GM19351 (cell line): ENCODE measurements at regions not wholly inside any gene's neighbourhood (a gene's known extent, or its start where the extent isn't known, plus 50 kb on each side); places are given as distances from the start of the nearest gene placed in this dataset.

Experiments
- ATAC-seq: cut with Tn5 transposase; IDR thresholded peaks from one replicate; pipeline ENCODE4 v1.9.1; 2021; ENCODE audit warnings: mild to moderate bottlenecking, moderate library complexity; ENCODE audit not compliant: unreplicated experiment

DNA sequence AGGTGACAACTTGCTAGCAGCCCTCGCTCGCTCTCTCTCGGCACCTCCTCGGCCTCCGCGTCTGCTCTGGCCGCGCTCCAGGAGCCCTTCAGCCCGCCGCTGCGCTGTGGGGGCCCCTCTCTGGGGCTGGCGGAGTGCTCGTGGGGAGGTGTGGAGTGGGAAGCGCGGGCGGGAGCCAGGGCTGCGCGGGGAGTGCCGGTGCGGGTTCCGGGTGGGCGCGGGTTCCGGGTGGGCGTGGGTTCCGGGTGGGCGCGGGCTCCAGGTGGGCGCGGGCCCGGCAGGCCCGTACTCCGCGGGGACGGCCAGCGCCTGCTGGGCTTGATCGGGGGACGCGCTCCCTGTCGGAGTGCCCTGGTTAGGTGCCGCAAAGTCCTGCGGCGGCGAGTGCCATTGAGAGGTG, 384.3 kb downstream of the GPM6A start:
- ATAC-seq = no peak

DNA sequence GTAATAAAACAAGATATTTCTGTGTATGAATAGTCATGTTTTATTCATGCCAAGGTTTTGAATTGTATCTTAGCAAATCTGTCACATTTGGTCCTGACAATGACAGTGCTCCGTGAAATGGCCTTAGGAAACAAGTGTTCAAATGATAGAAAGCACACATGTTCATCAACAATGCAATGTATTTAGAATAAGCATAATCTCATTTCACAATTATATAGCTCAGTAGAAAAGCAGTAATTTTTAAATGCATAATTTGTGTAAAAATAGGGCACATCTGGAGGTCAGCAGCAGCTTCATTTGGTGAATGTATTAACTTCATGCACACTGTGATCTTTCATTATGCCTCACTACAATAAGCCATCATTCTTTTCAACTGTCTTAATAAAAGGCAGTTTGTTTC, 380.4 kb downstream of the GPM6A start:
- ATAC-seq = no peak

DNA sequence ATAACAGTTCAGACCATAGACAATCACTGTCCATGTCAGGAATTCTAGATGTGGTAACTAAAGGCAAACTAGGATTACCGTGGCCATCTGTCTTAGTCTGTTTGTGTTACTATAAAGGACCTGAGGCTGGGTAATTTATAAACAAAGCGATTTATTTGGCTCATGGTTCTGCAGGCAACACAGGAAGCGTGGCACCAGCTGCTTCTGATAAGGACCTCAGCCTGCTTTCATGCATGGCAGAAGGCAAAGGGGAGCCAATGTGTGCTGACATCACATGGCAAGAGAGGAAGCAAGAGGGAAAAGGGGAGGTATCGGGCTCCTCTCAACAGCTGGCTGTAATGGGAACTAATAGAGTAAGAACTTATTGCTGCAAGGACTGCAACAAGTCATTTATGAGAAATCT, 376.7 kb downstream of the GPM6A start:
- ATAC-seq = no peak

DNA sequence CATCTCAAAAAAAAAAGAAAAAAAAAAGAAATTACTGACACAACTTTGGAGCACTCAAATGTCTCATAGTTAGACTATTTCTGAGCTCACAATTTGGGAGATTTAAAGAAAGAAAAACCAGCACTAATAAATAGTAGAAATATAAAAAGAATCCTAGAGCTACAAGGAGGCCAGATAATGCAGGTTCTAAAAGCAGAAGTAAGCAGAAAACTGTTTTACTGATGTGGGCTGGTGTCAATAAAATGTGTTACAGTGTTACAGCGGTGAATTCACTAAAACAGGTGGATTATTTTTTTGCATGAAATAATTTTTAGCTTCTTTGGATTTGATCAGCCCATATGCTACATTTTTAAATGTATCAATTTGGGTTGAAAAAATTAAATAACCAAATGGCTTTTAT, 375.9 kb downstream of the GPM6A start:
- no peak for ATAC-seq

DNA sequence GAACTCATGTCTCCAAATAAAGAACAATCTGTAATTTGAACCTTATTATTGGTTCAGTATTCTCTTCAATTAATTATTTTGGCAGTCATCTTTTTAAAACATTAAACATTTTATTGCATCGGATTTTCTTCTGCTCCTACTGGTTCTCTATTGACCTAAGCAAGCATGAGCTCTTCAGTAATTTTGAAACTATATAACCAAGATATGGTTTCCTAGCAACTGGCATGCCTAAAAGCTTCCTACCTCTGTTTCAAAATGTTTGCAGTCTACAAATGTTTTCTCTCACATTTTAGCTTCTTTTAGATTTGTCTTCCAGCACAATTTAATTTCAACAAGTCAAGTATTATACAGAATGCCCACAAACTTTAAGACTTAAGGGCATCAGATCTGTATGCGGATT, 371.3 kb downstream of the GPM6A start:
- no peak for ATAC-seq

DNA sequence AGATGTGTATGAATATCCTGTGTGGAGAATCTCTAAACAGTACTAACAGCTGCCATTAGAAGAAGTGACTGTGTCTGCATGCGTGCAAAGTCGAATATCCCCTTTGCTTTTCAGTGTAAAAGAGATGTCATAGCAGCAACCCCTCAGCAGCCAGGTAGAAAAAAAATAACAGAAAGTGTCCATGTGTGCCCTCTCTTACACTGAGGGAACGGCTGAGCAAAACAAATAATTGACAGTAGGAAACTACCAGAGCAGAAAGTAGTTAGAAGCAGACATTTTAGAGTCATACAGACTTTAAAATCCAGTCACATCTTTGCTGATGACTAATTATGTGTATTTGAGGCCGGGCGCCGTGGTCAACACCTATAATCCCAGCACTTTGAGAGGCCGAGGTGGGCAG, 370.8 kb downstream of the GPM6A start:
- no peak for ATAC-seq

DNA sequence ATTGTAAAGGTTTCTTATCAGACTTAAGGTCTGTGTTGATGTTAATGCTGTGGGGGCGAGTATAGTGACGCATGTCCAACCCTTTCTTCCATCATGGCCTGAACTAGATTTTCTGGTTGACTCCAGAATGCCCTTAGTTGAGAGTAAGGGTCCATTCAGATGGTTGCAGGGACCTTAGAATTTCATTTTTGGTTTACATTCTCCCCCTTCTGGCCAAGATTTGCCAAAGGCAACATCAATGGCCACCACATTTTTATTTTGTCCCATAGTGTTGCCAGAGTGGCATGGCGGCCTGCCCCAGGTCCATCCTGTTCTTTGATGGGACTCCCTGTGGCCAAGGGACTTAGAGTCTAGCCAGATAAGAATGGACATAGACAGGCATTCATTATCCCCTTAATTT, 368.5 kb downstream of the GPM6A start:
- no peak for ATAC-seq

DNA sequence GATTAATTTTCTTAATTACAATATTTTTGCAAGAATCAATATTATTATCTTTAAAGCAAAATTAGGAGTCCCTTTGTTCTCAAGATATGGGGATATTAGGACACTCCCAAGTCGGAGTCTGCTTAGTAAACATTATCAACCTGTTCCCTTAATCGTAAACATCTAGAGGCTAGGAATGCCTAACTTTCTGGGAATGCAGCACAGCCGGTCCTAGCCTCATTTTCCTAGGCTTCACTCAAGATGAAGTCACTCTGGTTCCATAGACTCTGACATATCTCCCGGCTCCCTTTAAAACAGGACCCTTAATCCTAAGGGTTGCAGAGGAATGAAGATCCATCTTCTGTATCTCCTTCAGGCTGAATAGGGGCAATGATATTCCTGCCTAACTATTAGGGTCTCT, 367.6 kb downstream of the GPM6A start:
- ATAC-seq = no peak

DNA sequence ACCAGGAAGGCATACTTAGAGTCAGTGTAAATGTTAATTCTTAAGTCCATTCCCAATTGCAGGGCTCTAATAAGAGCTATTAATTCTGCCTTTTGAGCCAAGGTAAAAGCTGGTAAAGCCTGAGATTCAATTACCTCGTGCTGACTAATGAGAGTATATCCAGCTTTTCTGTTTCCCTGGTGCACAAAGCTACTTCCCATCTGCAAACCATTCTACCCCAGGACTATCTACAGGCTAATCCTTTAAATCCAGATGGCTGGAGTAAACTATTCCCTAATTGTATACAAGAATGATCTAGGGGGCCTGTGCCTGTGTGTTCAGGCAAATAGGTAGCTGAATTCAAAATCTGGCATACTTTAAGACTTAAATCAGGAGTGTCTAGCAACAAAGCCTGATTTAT, 365.0 kb downstream of the GPM6A start:
- no peak for ATAC-seq

DNA sequence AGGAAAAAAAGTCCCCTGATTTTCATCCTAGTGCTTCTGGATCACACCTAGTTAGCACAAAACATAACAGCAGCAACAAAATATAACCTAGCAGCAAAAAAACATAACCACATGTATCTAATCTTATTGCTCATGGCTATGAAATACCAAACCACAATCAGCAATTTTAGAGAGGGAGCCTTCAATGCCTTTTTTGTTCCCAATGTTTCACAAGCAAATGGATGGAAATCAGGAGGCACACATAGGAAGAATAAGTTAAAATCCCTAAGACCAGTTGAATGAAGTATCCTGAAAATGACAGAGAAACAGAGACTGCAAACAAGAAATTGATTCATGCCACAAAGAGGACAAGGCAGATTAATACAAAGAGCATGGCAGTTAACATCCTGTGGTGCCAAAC, 361.6 kb downstream of the GPM6A start:
- ATAC-seq = no peak

DNA sequence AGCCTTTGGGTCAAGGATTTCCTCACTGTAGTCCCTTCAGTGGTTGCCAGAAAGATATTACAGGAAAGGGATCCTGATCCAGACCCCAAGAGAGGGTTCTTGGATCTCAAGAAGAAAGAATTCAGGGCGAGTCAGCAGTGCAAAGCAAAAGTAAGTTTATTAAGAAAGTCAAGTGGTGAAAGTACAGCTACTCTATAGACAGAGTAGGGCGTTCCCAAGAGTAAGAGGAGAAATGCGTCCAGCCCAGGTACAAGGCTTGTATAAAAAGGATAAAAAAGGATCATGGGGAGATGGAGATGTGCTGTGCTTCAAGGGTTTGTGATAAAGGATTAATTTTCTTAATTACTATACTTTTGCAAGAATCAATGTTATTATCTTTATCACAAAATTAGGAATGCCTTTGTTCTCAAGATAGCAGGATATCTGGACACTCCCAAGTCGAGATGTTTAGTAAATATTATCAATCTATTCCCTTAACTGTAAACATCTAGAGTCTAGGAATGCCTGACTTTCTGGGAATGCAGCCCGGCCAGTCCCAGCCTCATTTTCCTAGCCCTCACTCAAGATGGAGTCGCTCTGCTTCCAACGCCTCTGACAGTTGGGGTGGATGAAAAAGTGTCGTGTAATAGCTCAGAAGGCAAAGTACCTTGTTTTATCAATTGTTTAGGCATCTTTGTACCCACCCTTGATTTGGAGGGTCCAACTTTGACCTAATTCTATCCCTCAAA, 360.7 kb downstream of the GPM6A start:
- ATAC-seq = no peak

DNA sequence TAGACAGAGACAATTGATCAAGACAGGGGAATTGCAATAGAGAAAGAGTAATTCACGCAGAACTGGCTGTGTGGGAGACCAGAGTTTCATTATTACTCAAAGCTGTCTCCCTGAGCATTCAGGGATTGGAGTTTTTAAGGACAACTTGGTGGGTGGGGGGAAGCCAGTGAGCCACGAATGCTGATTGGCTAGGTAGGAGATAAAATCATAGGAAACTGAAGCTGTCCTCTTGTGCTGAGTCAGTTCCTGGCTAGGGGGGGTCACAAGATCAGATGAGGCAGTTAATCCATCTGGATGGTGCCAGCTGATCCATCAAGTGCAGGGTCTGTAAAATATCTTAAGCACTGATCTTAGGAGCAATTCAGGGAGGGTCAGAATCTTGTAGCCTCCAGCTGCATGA, 358.6 kb downstream of the GPM6A start:
- ATAC-seq = no peak

DNA sequence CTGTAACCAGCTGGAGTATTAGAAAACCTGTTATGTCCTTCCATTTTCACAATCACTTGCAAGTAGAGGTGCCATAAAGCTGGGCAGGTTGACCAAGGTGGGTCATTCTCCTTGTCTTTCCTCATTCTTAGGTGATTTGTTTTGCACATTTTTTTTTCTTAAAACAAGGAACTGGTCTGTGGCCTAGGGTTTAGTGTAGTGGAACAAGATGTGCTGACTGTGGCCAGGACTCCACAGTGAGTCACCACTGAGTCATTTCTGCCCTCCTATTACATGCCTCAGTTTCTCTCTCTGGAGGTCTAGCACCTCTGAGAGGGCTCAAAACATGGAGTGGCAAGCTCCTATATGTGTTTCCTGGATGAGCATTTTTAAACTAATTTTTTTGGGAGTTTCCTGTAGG, 355.9 kb downstream of the GPM6A start:
- no peak for ATAC-seq

DNA sequence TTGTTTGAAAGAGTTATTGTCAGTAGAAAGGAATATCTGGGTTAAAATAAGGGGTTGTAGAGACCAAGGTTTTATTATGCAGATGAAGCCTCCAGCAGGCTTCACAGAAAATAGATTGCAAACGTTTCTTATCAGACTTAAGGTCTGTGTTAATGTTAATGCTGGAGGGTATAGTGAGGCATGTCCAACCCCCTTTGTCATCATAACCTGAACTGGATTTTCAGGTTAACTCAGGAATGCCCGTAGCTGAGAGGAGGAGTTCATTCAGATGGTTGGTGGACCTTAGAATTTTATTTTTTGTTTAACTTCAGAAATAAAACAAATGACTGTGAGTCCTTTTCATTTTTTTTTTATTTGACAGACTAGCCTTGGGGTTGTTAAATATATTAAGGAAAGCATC, 354.1 kb downstream of the GPM6A start:
- no peak for ATAC-seq

DNA sequence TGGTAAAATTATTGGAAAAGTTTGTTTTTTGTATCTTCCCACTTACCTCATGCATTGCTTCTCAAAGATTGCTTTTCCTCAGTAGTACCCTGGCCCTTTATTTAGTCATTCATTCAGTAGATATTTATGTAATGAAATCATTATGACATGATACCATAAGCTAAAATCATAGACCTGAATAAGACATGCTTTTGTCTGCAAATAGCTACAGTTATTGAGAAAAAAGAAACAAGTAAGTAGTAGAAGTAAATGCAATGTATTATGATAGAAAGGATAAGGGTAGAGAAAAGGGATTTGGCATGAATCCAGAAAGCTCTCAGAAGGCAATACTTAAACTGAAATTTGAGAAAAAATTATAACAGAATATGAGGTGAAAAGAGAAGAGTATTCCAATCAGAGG, 352.5 kb downstream of the GPM6A start:
- ATAC-seq = no peak

DNA sequence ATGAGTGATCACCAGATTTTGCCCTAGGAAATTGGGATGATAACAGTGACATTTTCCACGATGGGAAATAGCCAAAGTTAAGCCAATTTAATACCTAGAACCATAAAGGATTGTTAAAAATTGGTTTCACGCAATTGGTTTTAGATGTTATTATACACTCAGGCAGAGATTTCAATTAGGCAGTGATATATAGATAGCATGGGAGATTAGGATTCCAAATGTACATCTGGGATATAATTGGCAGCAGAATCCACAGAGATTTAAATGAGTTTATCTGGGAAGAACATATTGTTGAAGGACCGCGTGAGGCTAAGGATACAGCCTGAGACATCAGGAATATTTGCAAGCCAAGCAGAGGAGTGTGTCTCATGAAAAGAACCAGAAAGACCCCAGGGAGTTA, 351.6 kb downstream of the GPM6A start:
- ATAC-seq = no peak

DNA sequence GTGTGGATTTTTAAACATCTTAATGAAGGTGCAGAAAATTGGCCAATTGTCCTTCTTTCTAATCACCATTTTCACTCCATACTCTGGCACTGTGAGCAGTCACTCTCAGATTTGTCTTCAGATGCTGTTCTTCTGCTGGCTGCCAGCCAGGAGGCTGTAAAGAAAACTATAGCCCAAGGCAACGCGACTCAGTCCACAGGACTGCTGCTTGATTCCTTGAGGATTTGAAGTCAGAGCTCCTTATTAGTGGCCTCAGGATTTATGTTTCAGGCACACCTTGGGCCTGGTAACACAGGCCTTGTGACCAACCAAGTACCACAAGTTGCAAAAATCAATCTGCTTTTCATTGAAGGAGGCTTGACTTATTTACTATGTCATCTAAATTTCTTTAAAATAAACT, 342.6 kb downstream of the GPM6A start:
- ATAC-seq = no peak

DNA sequence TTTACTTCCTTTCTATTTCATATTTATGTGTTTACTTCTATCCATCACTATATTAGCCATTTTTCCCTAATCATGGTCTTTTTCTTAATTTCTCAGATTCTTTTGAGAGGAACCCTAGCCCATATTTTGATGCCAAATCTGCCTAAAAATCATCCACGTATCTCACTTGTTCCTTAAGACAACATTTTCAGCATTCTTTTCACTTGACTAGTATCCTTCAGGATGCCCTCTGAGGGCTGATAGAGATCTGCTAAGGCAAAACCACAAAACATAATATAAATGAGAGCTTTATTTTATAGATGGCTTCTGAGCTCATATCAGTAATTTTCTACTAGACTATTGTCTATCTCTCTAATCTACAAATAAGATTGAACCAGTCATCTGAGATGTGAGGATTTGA, 341.9 kb downstream of the GPM6A start:
- ATAC-seq = no peak

DNA sequence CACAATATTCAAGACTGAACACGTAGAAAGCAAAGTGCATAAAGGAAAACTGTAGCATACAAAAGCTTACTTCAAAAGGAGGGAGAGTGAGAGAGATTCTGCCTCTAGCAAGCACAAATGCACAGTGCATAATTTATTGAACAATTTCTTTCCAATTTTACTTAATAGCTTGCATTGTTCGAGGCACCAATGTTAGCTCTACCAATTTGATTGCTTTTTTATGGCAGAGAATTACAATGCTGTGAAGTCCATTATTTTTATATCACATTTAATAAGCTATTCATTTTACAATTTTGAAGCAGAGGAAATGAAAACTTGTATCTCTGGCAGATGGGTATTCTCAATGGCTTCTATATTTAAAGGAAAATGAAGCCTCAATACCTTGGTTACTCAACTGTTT, 331.7 kb downstream of the GPM6A start:
- no peak for ATAC-seq

DNA sequence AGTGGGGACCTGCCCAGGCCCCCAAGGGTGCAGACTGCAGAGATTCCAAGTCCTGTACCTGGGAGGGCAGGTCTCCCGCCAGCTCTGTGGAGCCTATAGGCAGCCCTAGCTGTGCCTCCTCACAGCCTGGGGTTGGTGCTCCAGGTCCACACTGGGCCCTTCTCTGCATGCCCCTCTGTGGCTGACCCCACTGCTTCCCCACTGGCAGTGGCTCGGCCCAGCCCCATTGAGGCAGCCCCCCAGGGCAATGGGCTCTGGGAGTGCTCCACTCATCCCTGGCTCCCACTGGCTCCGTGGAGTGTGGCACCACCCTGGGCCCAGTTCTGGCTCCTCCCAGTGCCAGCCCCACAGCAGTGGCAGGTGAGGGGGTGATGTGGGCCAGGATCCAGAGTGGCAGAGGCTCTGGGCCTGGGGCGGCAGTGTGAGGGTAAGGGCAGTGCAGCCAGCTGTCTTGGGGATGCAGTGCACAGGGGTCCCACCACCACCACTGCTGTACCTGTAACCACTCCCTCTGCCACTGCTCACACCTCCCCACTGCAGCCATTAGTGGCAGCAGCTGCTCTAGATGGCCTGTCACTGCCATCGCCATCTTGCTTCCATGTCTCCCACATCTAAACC, 312.2 kb downstream of the GPM6A start:
- no peak for ATAC-seq

DNA sequence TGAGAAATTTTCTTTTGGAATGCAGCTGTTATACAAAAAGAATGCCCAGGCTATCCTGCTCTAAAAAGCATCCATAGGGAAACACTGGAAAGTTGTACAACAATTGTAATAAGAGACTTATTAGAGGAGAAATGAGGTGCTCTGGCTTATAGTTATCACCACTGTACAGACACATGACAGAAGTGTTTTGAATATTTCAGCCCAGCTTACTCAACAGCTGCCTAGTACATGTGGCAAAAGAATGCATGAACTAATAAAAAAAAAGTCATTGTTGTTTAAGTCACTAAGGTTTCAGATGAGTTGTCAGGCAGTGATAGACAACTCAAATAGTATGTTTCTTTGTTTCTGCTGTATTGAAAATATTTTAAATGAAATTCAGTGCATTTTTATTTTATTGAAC, 307.7 kb downstream of the GPM6A start:
- ATAC-seq = no peak

DNA sequence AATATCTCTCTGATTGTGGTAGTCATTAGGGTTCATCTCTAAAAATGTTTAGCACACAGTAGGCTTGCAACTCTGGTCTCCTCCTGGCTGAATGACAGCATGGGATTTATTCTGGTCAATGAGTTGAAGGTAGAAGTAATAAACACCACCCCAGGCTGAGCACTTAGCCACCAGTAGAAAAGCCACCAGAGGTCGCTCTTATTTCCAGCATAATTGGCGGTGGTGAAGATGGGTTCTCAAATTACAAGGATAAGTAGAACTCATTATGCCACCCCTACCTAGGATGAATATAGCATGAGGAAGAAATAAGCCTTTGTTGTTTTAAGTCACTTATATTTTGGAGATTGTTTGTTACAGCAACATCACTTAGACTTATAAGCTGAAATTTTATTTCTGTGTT, 302.7 kb downstream of the GPM6A start:
- no peak for ATAC-seq

DNA sequence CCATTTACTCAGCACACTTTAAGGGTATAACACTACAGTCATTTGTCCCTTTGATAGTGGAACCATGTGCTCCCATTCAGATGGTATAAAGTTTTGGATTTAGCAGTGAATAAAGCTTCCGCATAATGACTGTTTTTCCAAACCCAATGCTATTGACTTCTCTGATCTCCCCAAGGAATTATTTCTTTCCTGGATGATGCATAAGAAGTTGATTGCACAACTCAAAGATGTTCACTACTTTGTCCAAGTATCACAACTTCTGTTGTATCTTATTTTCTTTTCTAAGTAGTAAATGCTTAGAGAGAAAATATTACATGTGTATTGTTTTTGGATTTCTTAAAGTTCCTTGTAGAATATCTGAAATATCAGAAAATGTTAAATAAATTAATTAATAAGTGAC, 300.2 kb downstream of the GPM6A start:
- no peak for ATAC-seq
